Mesendoderm (in vitro differentiated cells): ENCODE measurements at regions not wholly inside any gene's neighbourhood (a gene's known extent, or its start where the extent isn't known, plus 50 kb on each side); places are given as distances from the start of the nearest gene placed in this dataset.

Experiments used
- DNase-seq: peaks from one replicate; pipeline ENCODE4 v3.0.0; 2013
- H2AK5ac ChIP-seq: 2 replicates; pipeline ENCODE4 v1.6.1; 2013; ENCODE audit warnings: low read length, inconsistent platforms
- H2BK120ac ChIP-seq: 2 replicates; pipeline ENCODE4 v1.6.1; 2013; ENCODE audit warnings: low read depth, mild to moderate bottlenecking, low read length, moderate library complexity, mixed read lengths
- H2BK15ac ChIP-seq: replicated peaks from 2 replicates; pipeline ENCODE4 v1.6.1; 2013; ENCODE audit warnings: low read depth, mild to moderate bottlenecking, moderate library complexity
- H2BK5ac ChIP-seq: 2 replicates; pipeline ENCODE4 v1.6.1; 2013; ENCODE audit warnings: low read length, inconsistent platforms
- H3K18ac ChIP-seq: 2 replicates; pipeline ENCODE4 v1.6.1; 2013; ENCODE audit warnings: mild to moderate bottlenecking, low read length, mixed read lengths
- H3K23ac ChIP-seq: one replicate; pipeline ENCODE4 v1.6.1; 2013; ENCODE audit warnings: low read length
- H3K27ac ChIP-seq: 2 replicates; pipeline ENCODE4 v1.5.1; 2013; ENCODE audit warnings: low read depth, mild to moderate bottlenecking, inconsistent platforms, low read length, moderate library complexity
- H3K27me3 ChIP-seq: 2 replicates; pipeline ENCODE4 v1.6.1; 2013; ENCODE audit warnings: low read length, control low read depth, mild to moderate bottlenecking, inconsistent platforms; ENCODE audit not compliant: insufficient read depth, poor library complexity
- H3K36me3 ChIP-seq: 2 replicates; pipeline ENCODE4 v1.6.1; 2013; ENCODE audit warnings: low read length, inconsistent platforms; ENCODE audit not compliant: control insufficient read depth, insufficient read depth
- H3K4ac ChIP-seq: one replicate; pipeline ENCODE4 v1.6.1; 2013; ENCODE audit warnings: low read depth, mild to moderate bottlenecking, low read length, moderate library complexity
- H3K4me1 ChIP-seq: 2 replicates; pipeline ENCODE4 v1.6.1; 2013; ENCODE audit warnings: low read depth, low read length, inconsistent platforms; ENCODE audit not compliant: control insufficient read depth
- H3K4me2 ChIP-seq: 2 replicates; pipeline ENCODE4 v1.6.1; 2013; ENCODE audit warnings: low read length
- H3K4me3 ChIP-seq: 2 replicates; pipeline ENCODE4 v1.5.1; 2013; ENCODE audit warnings: mild to moderate bottlenecking, low read length
- H3K56ac ChIP-seq: one replicate; pipeline ENCODE4 v1.6.1; 2013; ENCODE audit warnings: low read length
- H3K79me1 ChIP-seq: 2 replicates; pipeline ENCODE4 v1.6.1; 2013; ENCODE audit warnings: low read length, inconsistent platforms
- H3K79me2 ChIP-seq: 2 replicates; pipeline ENCODE4 v1.6.1; 2013; ENCODE audit warnings: mild to moderate bottlenecking, low read length; ENCODE audit not compliant: control insufficient read depth, insufficient read depth
- H3K9ac ChIP-seq: 2 replicates; pipeline ENCODE4 v1.6.1; 2013; ENCODE audit warnings: low read length, inconsistent platforms
- H4K5ac ChIP-seq: one replicate; pipeline ENCODE4 v1.6.1; 2013; ENCODE audit warnings: low read length
- H4K8ac ChIP-seq: one replicate; pipeline ENCODE4 v1.6.1; 2013; ENCODE audit warnings: low read depth, mild to moderate bottlenecking, control low read depth, low read length, moderate library complexity
- WGBS: extraction: QIAGEN DNeasy Blood & Tissue Kit; methylation state at CpG from one replicate; pipeline ENCODE4 v1.1.7; 2013; ENCODE audit warnings: low lambda C conversion rate, missing lambda C conversion rate; ENCODE audit not compliant: insufficient coverage; ENCODE audit errors: extremely low coverage; 5-methylcytosine and 5-hydroxymethylcytosine counted together

DNA sequence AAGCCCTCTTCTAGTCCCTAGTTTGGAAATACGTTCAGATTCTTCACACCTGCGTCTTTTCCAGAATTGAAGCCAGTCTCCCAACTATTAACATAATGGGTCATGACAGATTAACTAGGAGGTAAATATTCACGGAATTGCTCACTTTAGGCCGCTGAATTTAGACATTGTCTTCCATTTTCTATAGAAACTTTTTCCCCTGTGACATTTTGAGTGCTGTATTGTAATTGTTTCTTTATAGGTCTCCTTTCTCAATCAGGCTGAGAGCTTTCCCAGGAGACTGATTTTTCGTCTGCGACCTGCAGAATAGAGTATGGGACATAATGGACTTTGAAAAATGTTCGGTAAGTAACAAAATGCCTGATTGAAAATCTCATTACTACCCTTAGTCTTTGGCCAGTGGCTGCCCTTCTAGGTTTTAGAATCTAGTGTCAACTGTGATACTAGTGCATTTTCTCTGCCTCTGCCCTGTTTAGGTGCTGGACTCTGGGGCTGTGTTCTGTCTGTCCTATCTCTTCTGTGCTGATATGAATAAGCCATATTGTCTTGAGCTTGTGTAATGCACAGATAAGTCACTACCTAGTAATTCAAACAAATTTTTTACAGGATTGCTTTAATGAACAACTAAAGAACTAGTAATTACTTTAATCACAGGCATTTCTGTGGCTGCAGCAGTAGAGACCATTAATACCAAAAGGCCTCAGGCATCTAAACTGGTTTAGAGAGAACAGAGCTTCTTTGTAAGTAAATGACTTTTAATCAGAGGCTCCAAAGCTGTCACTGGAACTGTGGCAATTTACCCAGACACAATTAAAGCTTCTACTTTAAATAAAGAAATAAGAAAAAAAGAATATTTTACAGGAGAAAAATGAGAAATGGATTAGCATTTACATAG is 122.4 kb upstream of the FREM2 start:
- no peak overlapping the region for H3K4ac ChIP-seq
- no peaks in the 10 kb centered on the region for H3K27me3 ChIP-seq
- no peak overlapping the region for H2BK120ac ChIP-seq
- WGBS: no CpG with 5 or more reads among the region's 7 CpGs
- no peak overlapping the region for H3K23ac ChIP-seq
- no peak overlapping the region for H3K4me2 ChIP-seq
- H3K9ac ChIP-seq: no peak overlapping the region
- DNase-seq: peak; percentile 31
- no peaks in the 10 kb centered on the region for H3K4me1 ChIP-seq
- no peaks in the 10 kb centered on the region for H3K36me3 ChIP-seq
- H3K56ac ChIP-seq: no peak overlapping the region
- H2BK15ac ChIP-seq: no peak overlapping the region
- H3K79me2 ChIP-seq: no peaks in the 10 kb centered on the region
- H4K5ac ChIP-seq: no peak overlapping the region
- no peak overlapping the region for H3K27ac ChIP-seq
- H3K4me3 ChIP-seq: no peak overlapping the region
- no peak overlapping the region for H4K8ac ChIP-seq
- no peak overlapping the region for H2AK5ac ChIP-seq
- no peaks in the 10 kb centered on the region for H3K79me1 ChIP-seq
- H3K18ac ChIP-seq: no peak overlapping the region
- H2BK5ac ChIP-seq: no peak overlapping the region

DNA sequence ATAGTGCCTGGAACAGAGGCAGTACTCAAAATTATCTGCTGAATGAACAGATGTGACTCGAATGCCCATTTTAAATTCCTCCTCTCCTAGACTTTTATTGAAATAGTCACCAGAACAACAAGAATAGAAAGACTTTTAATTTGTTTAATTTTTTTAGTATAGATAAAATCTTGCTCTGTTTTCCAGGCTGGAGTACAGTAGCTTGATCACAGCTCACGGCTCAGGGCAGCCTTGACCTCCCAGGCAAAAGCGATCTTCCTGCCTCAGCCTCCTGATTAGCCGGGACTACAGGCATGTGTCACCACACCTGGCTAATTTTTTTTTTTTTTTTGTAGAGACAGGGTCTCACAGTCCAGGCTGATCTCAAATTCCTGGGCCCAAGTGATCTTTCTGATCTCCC is 120.9 kb upstream of the FREM2 start:
- Histone ChIP-seq H2AK5ac (no peak overlapping the region), H3K27me3 (no peaks in the 10 kb centered on the region), H3K18ac (no peak overlapping the region), H3K4me1 (no peaks in the 10 kb centered on the region), H3K79me1 (no peaks in the 10 kb centered on the region), H4K8ac (no peak overlapping the region), H3K79me2 (no peaks in the 10 kb centered on the region), H3K36me3 (no peaks in the 10 kb centered on the region), H4K5ac (no peak overlapping the region), H3K23ac (no peak overlapping the region), H3K4me2 (no peak overlapping the region), H2BK5ac (no peak overlapping the region), H3K4ac (no peak overlapping the region), H3K9ac (no peak overlapping the region), H3K4me3 (no peak overlapping the region), H3K56ac (no peak overlapping the region), H2BK15ac (no peak overlapping the region), H2BK120ac (no peak overlapping the region), H3K27ac (no peak overlapping the region)
- DNase-seq: no peak
- no CpG with 5 or more reads among the region's 4 CpGs for WGBS

DNA sequence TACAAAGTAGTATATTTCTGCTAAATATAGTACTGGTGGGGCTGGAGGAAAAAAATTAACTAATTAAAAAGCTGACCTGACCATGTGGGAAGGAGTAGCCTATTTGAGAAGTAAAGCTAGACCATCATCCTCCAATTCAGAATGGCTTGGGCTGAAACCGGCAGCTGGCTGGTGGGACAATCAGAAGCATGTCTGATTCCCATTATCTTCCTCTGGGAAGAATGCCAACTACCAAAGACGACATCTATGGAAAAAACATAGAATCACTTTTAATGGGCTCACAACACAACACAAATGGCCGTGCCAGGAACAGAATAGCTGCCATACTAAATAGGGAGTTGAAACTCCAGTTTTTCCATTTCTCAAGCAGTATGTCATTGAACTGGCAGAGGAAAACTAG is 120.4 kb upstream of the FREM2 start:
- H3K9ac ChIP-seq: no peak overlapping the region
- no peaks in the 10 kb centered on the region for H3K36me3 ChIP-seq
- H3K4ac ChIP-seq: no peak overlapping the region
- WGBS: no CpG with 5 or more reads among the region's 3 CpGs
- H3K4me2 ChIP-seq: no peak overlapping the region
- no peak overlapping the region for H3K4me3 ChIP-seq
- H4K8ac ChIP-seq: no peak overlapping the region
- H3K27ac ChIP-seq: no peak overlapping the region
- DNase-seq: no peak
- no peak overlapping the region for H3K23ac ChIP-seq
- H4K5ac ChIP-seq: no peak overlapping the region
- no peak overlapping the region for H2BK15ac ChIP-seq
- no peak overlapping the region for H2BK5ac ChIP-seq
- no peak overlapping the region for H2BK120ac ChIP-seq
- no peaks in the 10 kb centered on the region for H3K27me3 ChIP-seq
- H2AK5ac ChIP-seq: no peak overlapping the region
- H3K79me1 ChIP-seq: no peaks in the 10 kb centered on the region
- H3K18ac ChIP-seq: no peak overlapping the region
- H3K4me1 ChIP-seq: no peaks in the 10 kb centered on the region
- H3K56ac ChIP-seq: no peak overlapping the region
- H3K79me2 ChIP-seq: no peaks in the 10 kb centered on the region

DNA sequence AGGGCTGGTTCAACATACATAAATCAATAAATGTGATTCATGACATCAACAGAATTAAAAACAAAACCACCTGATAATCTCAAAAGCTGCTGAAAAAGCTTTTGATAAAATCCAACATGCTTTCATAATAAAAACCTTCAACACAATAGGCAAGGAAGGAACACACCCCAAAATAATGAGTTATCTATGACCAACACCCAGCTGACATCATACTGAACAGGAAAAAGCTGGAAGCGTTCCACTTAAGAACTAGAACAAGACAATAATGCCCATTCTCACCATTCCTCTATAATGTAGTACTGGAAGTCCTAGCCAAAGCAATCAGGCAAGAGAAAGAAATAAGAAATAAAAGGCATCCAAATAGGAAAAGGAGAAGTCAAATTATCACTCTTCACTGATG is 116.2 kb upstream of the FREM2 start:
- no peak overlapping the region for H3K27ac ChIP-seq
- H3K18ac ChIP-seq: no peak overlapping the region
- no peak overlapping the region for H2BK120ac ChIP-seq
- H3K9ac ChIP-seq: no peak overlapping the region
- no peak overlapping the region for H4K8ac ChIP-seq
- H2BK5ac ChIP-seq: no peak overlapping the region
- H3K79me1 ChIP-seq: no peaks in the 10 kb centered on the region
- H3K4me3 ChIP-seq: no peak overlapping the region
- no peaks in the 10 kb centered on the region for H3K4me1 ChIP-seq
- H3K36me3 ChIP-seq: no peaks in the 10 kb centered on the region
- no peak for DNase-seq
- H2BK15ac ChIP-seq: no peak overlapping the region
- WGBS: no CpG with 5 or more reads among the region's 1 CpG
- H3K79me2 ChIP-seq: no peaks in the 10 kb centered on the region
- H3K4me2 ChIP-seq: no peak overlapping the region
- no peak overlapping the region for H3K4ac ChIP-seq
- H3K27me3 ChIP-seq: no peaks in the 10 kb centered on the region
- no peak overlapping the region for H3K23ac ChIP-seq
- H4K5ac ChIP-seq: no peak overlapping the region
- no peak overlapping the region for H3K56ac ChIP-seq
- H2AK5ac ChIP-seq: no peak overlapping the region

- Histone ChIP-seq H3K4me3 (no peak overlapping the region), H3K4ac (no peak overlapping the region), H3K79me1 (no peaks in the 10 kb centered on the region), H2BK5ac (no peak overlapping the region), H3K27me3 (no peaks in the 10 kb centered on the region), H2BK120ac (no peak overlapping the region), H4K5ac (no peak overlapping the region), H3K9ac (no peak overlapping the region), H3K4me2 (no peak overlapping the region), H3K36me3 (no peaks in the 10 kb centered on the region), H4K8ac (no peak overlapping the region), H3K18ac (no peak overlapping the region), H2AK5ac (no peak overlapping the region), H3K23ac (no peak overlapping the region), H2BK15ac (no peak overlapping the region), H3K79me2 (no peaks in the 10 kb centered on the region), H3K56ac (no peak overlapping the region), H3K4me1 (no peaks in the 10 kb centered on the region), H3K27ac (no peak overlapping the region)
- DNase-seq: no peak
- no CpG with 5 or more reads among the region's 2 CpGs for WGBS
These were observed 111.5 kb upstream of the FREM2 start for GRCh38 chr13:38575427-38575826.

DNA sequence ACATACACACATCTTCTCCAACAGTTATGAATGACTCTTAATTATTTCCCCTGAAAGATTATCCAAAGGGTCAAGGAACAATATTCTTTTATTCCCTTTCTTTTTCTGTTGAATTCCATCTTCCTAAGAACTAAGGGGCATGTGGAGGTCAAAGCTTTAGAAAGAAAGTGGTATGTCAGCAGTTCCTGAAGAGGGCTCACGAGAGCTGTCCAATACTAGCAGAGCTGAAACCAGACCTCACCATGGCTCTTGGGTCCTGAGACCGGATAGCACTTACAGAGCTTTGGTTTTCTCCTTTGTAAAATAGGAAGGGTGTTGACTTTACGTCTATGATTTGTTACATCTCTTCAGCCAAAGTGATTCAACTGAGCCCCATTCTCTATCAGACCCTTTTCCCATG is 109.8 kb upstream of the FREM2 start:
- Histone ChIP-seq H3K27ac (no peak overlapping the region), H4K5ac (no peak overlapping the region), H3K4me3 (no peak overlapping the region), H3K27me3 (no peaks in the 10 kb centered on the region), H3K56ac (no peak overlapping the region), H3K18ac (no peak overlapping the region), H2BK120ac (no peak overlapping the region), H3K9ac (no peak overlapping the region), H4K8ac (no peak overlapping the region), H2AK5ac (no peak overlapping the region), H3K23ac (no peak overlapping the region), H3K4ac (no peak overlapping the region), H3K79me2 (no peaks in the 10 kb centered on the region), H3K79me1 (no peaks in the 10 kb centered on the region), H2BK5ac (no peak overlapping the region), H3K4me1 (no peaks in the 10 kb centered on the region), H2BK15ac (no peak overlapping the region), H3K36me3 (no peaks in the 10 kb centered on the region), H3K4me2 (no peak overlapping the region)
- no CpG with 5 or more reads among the region's 3 CpGs for WGBS
- DNase-seq: peak; percentile 39
